ENCODE measurements at regions not wholly inside any gene's neighbourhood (a gene's known extent, or its start where the extent isn't known, plus 50 kb on each side); places are given as distances from the start of the nearest gene placed in this dataset.
"Not testable (repeated sequence)": the region's sequence is repeated elsewhere in the genome, so short reads cannot be mapped to it uniquely, and the experiment has no call there.

DNA sequence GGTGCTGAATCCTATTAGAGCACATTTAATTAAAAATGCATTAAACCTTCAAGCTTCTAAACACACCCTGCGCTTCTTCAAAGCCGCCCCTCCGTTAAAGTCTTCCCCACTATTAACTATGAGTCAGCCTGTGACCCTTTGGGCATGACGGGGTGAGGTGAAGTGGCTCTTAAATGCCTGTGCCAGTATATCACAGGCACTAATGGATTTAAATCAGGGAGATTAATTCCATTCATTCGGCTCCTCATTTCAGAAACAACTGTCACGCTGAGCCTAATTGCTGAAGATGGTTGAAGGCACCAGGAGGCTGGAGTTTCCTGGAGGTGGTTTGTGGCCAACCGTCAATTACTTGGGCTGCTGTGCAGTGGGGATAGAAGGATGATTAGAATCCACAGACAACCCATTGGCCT lies 192.6 kb upstream of the MSX2 start:
- H3K4me3 Mint-ChIP-seq, result no peak overlapping the region
- H3K27ac Mint-ChIP-seq, result no peak overlapping the region

DNA sequence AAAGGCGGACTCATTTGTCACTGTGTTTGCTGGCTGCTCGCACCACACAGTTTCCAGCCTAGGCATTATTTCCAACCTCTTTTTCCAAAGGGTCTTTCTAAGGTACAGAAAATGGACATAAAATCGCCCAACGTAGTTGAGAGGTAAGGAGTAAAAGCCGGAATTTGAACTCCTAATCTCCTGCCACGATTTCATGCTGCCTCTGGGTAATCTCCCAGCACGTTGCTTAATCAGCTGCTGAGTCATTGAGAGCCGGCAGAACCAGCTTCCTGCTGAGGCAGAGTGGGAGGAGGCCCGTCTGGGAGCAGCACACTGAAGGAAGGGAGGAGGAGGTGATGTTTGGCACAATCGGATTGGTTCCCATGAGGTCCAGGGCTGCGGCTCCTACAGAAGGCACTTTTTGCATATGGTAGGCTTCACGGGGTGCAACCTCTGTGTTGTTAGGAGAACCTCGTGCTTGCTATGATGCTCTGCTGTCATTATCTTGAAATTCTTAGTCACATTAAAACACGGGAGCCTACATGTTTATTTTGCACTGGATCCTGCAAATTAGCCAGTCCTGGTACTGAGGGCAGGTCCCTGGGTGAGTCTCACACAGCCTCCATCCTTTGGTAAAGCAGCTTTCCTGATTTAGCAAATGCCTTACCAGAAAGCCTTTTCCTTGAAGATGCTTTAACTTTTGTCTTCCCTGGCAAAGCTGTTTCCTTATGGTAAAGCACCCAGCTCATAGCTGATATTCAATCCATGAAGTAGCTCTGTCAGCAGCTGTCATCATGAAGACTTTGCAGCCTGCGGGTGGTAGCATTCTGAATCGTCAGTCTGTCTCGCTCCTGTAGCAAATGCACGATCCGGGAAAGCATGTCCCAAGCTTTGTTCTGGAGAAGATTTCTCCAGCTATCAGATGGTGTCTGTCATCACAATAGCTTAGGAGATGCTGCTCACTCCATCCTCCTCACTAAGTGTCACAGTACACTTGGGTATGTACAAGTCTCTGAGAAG lies 191.6 kb upstream of the MSX2 start:
- Mint-ChIP-seq H3K9me3 (no peaks in the 10 kb centered on the region), H3K4me1 (ENCODE audit: low read depth) (peaks cover 2% of the 10 kb centered on the region), H3K36me3 (ENCODE audit: low read depth) (no peaks in the 10 kb centered on the region), H3K4me3 (no peak overlapping the region), H3K27me3 (ENCODE audit: low read depth) (no peaks in the 10 kb centered on the region), H3K27ac (no peak overlapping the region)
- no peak for DNase-seq (ENCODE audit: low spot score)

More for the DNA sequence above, 192.6 kb upstream of the MSX2 start:
- no peaks in the 10 kb centered on the region for H3K9me3 Mint-ChIP-seq
- no peaks in the 10 kb centered on the region for H3K27me3 Mint-ChIP-seq (ENCODE audit: low read depth)
- no peaks in the 10 kb centered on the region for H3K36me3 Mint-ChIP-seq (ENCODE audit: low read depth)
- DNase-seq (ENCODE audit: low spot score), result no peak
- H3K4me1 Mint-ChIP-seq (ENCODE audit: low read depth), result peaks cover 2% of the 10 kb centered on the region

DNA sequence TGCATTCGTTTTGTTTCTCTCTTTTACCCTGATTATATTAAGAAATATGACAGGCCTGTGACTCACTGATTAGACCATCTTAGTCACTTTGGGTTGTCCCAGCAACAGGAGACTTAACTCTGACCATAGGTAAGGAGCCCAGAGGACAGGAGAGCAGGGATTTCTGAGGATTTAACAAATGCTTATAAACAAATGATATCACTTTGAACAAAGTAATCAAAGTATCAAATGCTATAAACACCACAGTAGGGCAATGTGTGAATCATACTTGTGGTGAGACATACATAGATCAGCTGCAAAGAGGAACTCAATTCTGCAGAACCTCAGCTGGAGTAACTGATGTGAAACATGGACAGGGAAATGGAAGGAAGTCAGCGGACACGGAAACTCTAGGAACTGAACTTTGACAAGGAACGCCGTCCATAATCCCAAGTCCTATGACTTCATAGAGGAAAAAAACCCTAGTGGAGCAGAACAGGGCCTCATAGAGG lies 190.6 kb upstream of the MSX2 start:
- Mint-ChIP-seq H3K36me3 (ENCODE audit: low read depth) (no peaks in the 10 kb centered on the region), H3K27me3 (ENCODE audit: low read depth) (no peaks in the 10 kb centered on the region), H3K4me1 (ENCODE audit: low read depth) (peaks cover 2% of the 10 kb centered on the region), H3K27ac (no peak overlapping the region), H3K9me3 (peaks cover 6% of the 10 kb centered on the region), H3K4me3 (no peak overlapping the region)
- DNase-seq (ENCODE audit: low spot score), result no peak

DNA sequence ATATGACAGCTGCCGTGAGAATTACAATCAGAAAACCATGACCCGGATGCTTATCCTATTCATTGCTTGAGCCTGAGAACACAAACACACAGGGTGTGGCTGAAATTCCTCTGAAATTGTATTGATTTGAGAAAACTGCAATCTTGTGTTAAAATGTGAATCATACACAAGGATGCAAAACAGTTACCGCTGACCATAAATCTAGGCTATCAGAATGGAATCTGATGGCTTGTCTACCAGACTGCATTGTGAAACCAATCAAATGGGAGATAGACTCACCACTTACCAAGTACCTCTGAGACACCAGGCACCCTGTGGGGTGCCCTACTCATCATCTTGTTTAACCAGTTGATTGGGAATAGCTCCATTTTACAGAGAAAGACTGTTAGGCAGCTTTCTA lies 188.7 kb upstream of the MSX2 start:
- no peak for DNase-seq (ENCODE audit: low spot score)
- H3K27ac Mint-ChIP-seq, result no peak overlapping the region

DNA sequence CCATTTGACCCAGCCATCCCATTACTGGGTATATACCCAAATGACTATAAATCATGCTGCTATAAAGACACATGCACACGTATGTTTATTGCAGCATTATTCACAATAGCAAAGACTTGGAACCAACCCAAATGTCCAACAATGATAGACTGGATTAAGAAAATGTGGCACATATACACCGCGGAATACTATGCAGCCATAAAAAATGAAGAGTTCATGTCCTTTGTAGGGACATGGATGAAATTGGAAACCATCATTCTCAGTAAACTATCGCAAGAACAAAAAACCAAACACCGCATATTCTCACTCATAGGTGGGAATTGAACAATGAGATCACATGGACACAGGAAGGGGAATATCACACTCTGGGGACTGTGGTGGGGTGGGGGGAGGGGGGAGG lies 184.6 kb upstream of the MSX2 start:
- not testable (repeated sequence) for H3K27me3 Mint-ChIP-seq (ENCODE audit: low read depth); DNase-seq (ENCODE audit: low spot score); H3K4me1 Mint-ChIP-seq (ENCODE audit: low read depth); H3K4me3 Mint-ChIP-seq; H3K9me3 Mint-ChIP-seq; H3K27ac Mint-ChIP-seq; H3K36me3 Mint-ChIP-seq (ENCODE audit: low read depth)

More for the DNA sequence above, 188.7 kb upstream of the MSX2 start:
- H3K27me3 Mint-ChIP-seq (ENCODE audit: low read depth), result no peaks in the 10 kb centered on the region
- H3K36me3 Mint-ChIP-seq (ENCODE audit: low read depth), result no peaks in the 10 kb centered on the region
- H3K4me1 Mint-ChIP-seq (ENCODE audit: low read depth), result peaks cover 2% of the 10 kb centered on the region
- H3K4me3 Mint-ChIP-seq, result no peak overlapping the region
- H3K9me3 Mint-ChIP-seq, result peaks cover 6% of the 10 kb centered on the region

DNA sequence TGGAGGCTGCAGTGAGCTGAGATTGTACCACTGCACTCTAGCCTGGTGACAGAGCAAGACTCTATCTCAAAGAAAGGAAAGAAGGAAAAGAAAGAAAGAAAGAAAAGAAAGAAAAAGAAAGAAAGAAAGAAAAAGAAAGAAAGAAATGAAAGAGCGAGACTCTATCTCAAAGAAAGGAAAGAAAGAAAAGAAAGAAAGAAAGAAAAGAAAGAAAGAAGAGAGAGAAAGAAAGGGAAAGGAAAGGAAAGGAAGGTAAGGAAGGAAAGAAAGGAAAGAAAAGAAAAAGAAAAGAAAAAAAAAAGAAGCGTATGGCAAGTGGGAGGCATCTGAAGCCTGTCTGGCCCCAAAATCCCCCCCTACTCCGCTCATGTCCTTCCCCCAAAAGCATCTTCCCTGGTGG lies 182.3 kb upstream of the MSX2 start:
- Mint-ChIP-seq H3K36me3 (ENCODE audit: low read depth) (no peaks in the 10 kb centered on the region), H3K27ac (no peak overlapping the region), H3K27me3 (ENCODE audit: low read depth) (no peaks in the 10 kb centered on the region), H3K4me1 (ENCODE audit: low read depth) (no peaks in the 10 kb centered on the region), H3K4me3 (no peak overlapping the region), H3K9me3 (peaks cover 6% of the 10 kb centered on the region)
- no peak for DNase-seq (ENCODE audit: low spot score)

DNA sequence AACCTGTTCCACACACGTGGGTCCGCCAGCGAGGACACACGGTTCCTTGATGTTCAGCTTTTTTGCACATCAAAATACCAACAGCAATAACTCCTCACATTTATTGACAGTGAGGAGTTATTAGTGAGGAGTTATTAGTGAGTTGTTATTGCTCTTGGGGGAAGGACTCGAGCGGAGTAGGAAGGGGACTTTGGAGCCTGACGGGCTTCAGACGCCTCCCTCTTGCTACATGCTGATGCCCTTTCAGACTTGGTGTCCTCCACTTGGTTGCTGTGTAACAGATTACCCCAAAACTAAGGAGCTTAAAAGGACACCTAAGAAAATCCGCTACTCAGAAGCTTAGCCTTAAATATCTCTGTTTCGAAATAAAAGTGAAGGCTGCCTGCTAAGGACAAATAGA lies 181.9 kb upstream of the MSX2 start:
- no peaks in the 10 kb centered on the region for H3K4me1 Mint-ChIP-seq (ENCODE audit: low read depth)
- no peaks in the 10 kb centered on the region for H3K36me3 Mint-ChIP-seq (ENCODE audit: low read depth)
- no peak overlapping the region for H3K27ac Mint-ChIP-seq
- DNase-seq (ENCODE audit: low spot score), result no peak
- no peaks in the 10 kb centered on the region for H3K27me3 Mint-ChIP-seq (ENCODE audit: low read depth)
- H3K9me3 Mint-ChIP-seq, result peaks cover 6% of the 10 kb centered on the region
- H3K4me3 Mint-ChIP-seq, result no peak overlapping the region

DNA sequence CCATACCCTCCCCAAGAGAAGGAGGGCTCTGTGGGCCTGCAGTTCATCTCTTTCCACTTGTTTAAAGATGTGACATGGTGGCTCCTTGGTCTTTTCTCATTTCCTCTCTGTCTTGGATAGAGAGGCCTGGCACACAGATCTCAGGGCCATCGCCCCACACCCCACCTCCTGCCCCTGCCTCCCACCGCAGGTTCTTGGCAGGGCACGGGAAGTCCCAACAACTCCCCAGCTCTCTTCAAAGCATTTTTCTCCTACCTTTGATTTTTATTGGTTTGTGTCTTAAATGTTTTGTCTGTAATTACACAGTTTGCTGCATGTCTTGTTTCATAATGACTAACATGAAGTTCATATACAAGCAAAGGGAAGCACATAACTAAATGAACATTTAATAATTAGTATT lies 178.5 kb upstream of the MSX2 start:
- Mint-ChIP-seq H3K4me1 (ENCODE audit: low read depth) (no peaks in the 10 kb centered on the region), H3K36me3 (ENCODE audit: low read depth) (no peaks in the 10 kb centered on the region), H3K27me3 (ENCODE audit: low read depth) (no peaks in the 10 kb centered on the region), H3K27ac (no peak overlapping the region), H3K9me3 (no peaks in the 10 kb centered on the region), H3K4me3 (no peak overlapping the region)
- DNase-seq (ENCODE audit: low spot score), result no peak

DNA sequence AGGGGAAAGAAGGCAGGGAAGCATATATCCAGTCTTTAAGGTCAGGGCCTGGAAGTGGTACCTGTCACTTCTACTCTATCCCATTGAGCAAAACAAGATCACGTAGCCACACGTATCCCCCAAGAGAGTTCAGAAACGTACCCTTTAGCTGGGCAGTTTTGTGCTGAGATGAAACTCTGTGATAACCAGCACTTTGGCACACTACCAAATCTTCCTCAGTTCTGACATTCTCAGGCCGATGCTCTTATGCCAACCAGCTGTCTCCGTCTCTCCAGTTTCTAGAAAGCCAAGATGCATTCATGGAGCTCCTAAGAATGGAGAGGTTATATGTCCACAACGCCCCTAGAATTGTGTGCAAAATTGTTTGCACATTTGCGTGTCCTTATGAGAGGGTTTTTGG lies 176.6 kb upstream of the MSX2 start:
- no peak overlapping the region for H3K4me3 Mint-ChIP-seq
- no peak overlapping the region for H3K27ac Mint-ChIP-seq
- no peaks in the 10 kb centered on the region for H3K27me3 Mint-ChIP-seq (ENCODE audit: low read depth)
- H3K36me3 Mint-ChIP-seq (ENCODE audit: low read depth), result no peaks in the 10 kb centered on the region
- DNase-seq (ENCODE audit: low spot score), result no peak
- H3K9me3 Mint-ChIP-seq, result no peaks in the 10 kb centered on the region
- H3K4me1 Mint-ChIP-seq (ENCODE audit: low read depth), result no peaks in the 10 kb centered on the region

DNA sequence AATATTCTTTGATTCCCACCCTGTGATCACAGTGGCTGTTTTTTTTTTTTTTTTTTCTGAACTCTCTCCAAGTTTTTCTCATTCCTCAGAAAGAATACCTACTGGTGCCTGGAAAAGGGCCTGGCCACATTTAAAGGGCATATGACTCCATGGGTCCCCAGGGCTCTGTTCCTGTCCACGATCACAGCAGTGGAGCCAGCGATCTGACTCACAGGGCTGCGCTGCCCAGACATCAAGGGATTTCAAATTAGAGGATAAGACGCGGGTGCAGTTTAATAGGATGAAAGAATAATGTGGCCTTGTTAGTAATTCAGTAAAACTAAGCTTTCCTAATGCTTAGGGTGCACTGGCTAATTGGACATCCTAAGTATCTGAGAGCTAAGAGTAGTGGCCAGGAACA lies 175.1 kb upstream of the MSX2 start:
- H3K4me1 Mint-ChIP-seq (ENCODE audit: low read depth), result no peaks in the 10 kb centered on the region
- DNase-seq (ENCODE audit: low spot score), result no peak
- no peaks in the 10 kb centered on the region for H3K27me3 Mint-ChIP-seq (ENCODE audit: low read depth)
- no peak overlapping the region for H3K27ac Mint-ChIP-seq
- no peak overlapping the region for H3K4me3 Mint-ChIP-seq
- no peaks in the 10 kb centered on the region for H3K36me3 Mint-ChIP-seq (ENCODE audit: low read depth)
- H3K9me3 Mint-ChIP-seq, result no peaks in the 10 kb centered on the region

DNA sequence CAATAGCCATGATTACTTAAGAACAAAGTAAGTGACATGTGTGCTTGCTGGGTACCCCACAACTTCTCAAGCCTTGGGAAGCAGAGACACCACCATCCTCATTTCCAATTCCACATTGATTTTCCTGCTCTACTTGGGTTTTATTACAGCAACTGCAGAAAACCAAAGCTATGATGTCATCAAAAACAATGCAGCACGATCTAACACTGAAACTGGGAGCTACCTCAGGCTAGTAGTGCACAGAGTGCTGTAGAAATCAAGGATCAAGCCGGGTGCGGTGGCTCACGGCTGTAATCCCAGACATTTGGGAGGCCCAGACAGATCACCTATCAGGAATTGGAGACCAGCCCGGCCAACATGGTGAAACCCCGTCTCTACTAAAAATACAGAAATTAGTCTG lies 174.4 kb upstream of the MSX2 start:
- Mint-ChIP-seq H3K4me1 (ENCODE audit: low read depth) (no peaks in the 10 kb centered on the region), H3K4me3 (no peak overlapping the region), H3K27ac (no peak overlapping the region), H3K36me3 (ENCODE audit: low read depth) (no peaks in the 10 kb centered on the region), H3K27me3 (ENCODE audit: low read depth) (no peaks in the 10 kb centered on the region), H3K9me3 (no peaks in the 10 kb centered on the region)
- DNase-seq (ENCODE audit: low spot score), result no peak

DNA sequence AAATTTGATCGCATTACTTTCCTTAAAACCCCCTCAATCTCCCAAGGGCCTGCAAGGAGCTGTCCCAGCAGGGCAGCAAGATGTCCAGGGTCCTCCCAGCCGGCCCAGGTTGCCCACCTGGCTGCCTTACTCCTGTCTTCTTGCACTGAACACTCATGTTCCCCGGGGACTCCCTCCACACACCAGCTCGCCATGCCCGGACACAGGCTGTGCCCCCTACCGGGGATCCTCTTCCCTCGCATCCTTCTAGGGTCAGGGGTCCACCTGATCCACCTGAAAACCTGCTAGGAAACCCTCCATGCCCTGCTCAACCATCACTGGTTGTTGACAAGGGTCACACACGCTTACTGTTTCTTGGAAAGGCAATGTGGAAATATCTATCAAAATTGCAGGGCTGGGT lies 172.0 kb upstream of the MSX2 start:
- Mint-ChIP-seq H3K36me3 (ENCODE audit: low read depth) (no peaks in the 10 kb centered on the region), H3K9me3 (no peaks in the 10 kb centered on the region), H3K4me1 (ENCODE audit: low read depth) (no peaks in the 10 kb centered on the region), H3K27me3 (ENCODE audit: low read depth) (no peaks in the 10 kb centered on the region), H3K27ac (no peak overlapping the region), H3K4me3 (no peak overlapping the region)
- no peak for DNase-seq (ENCODE audit: low spot score)

DNA sequence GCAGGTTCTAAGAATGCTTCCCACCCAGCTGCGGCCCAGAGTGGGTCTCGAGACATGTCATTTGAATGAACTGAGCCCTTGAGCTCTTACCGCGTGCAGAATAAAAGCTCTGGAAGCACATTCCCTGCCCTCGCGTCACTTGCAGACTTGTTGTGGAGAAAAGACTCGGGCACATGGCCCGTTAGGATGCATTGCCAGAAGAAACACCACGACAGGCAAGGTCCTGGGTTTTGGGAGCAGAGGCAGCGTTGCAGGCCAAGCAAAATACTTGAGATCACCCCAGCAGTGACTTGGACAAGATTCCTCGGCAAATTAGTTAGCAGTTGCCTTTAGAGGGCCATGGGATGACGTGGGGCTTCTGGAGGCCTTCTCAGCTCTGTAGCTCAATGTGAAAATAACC lies 170.8 kb upstream of the MSX2 start:
- H3K9me3 Mint-ChIP-seq, result no peaks in the 10 kb centered on the region
- no peaks in the 10 kb centered on the region for H3K4me1 Mint-ChIP-seq (ENCODE audit: low read depth)
- no peaks in the 10 kb centered on the region for H3K27me3 Mint-ChIP-seq (ENCODE audit: low read depth)
- H3K27ac Mint-ChIP-seq, result no peak overlapping the region
- DNase-seq (ENCODE audit: low spot score), result no peak
- H3K36me3 Mint-ChIP-seq (ENCODE audit: low read depth), result no peaks in the 10 kb centered on the region
- no peak overlapping the region for H3K4me3 Mint-ChIP-seq

DNA sequence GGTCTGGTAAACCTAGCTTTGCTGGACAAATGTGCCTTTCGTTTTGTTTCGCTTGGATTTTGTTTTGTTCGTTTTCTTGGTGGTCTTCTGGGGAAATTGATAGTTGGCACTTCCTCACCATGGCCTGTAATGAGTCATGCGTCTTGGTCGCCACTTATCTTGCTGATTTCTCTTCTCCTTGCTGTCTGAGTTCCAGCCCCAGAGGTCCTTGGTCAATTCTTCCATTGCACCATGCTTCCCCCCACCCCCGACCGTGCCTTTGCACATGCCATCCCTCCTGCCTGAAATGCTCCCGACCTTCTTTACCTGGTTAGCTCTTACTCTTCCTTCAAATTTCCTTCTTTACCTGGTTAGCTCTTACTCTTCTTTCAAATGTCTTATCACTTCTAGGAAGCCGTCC lies 168.7 kb upstream of the MSX2 start:
- Mint-ChIP-seq H3K36me3 (ENCODE audit: low read depth) (no peaks in the 10 kb centered on the region), H3K27ac (no peak overlapping the region), H3K4me1 (ENCODE audit: low read depth) (no peaks in the 10 kb centered on the region), H3K4me3 (no peak overlapping the region), H3K9me3 (no peaks in the 10 kb centered on the region), H3K27me3 (ENCODE audit: low read depth) (no peaks in the 10 kb centered on the region)
- DNase-seq (ENCODE audit: low spot score), result no peak

DNA sequence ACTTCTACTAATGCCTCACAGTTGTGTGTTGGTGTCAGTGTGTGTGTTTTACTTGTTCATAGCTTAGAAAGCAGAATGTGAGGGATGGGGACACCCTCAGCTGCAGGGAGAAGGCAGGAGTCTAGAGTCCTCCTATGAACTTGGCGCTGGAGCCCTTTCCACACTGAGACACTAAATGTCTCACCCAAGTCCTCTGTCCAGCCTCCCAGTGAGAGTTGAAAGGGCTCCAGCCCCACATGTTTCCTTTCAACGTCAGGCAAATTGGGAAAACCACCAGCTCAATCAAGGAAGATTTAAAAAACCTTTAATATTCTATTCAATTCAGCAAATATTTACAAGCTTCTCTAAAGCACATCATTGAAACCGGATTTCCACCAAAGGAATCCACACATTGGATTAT lies 167.6 kb upstream of the MSX2 start:
- H3K9me3 Mint-ChIP-seq, result no peaks in the 10 kb centered on the region
- no peaks in the 10 kb centered on the region for H3K27me3 Mint-ChIP-seq (ENCODE audit: low read depth)
- no peaks in the 10 kb centered on the region for H3K36me3 Mint-ChIP-seq (ENCODE audit: low read depth)
- no peak overlapping the region for H3K4me3 Mint-ChIP-seq
- no peak overlapping the region for H3K27ac Mint-ChIP-seq
- H3K4me1 Mint-ChIP-seq (ENCODE audit: low read depth), result no peaks in the 10 kb centered on the region
- no peak for DNase-seq (ENCODE audit: low spot score)
